ENCODE measurements at regions not wholly inside any gene's neighbourhood (a gene's known extent, or its start where the extent isn't known, plus 50 kb on each side); places are given as distances from the start of the nearest gene placed in this dataset.
A peak's percentile ranks its signal among the peaks of the same experiment; 100 is the strongest.

DNA sequence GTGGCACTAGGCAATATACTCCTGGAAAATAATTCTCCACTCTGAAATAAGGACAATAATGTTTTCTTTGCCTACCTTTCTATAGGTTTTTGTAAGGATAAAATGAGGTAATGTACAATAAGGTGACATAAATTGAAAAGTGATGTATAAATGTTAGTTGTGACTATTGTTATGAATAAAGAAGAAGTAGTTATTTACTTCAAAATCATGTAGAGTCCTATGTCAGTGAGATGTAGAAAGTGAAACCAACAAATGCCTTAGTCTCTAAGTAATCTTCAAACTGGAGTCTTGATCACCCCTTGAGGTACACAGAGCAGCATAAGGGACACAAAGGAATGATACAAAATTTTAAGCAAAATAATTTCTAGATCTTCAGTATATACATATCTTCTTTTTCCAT lies 60.3 kb upstream of the TP63 start (continued):
- TF ChIP-seq JUN (IDR thresholded peaks at IDR 0.05): no peak
- TF ChIP-seq, protein P1, sequence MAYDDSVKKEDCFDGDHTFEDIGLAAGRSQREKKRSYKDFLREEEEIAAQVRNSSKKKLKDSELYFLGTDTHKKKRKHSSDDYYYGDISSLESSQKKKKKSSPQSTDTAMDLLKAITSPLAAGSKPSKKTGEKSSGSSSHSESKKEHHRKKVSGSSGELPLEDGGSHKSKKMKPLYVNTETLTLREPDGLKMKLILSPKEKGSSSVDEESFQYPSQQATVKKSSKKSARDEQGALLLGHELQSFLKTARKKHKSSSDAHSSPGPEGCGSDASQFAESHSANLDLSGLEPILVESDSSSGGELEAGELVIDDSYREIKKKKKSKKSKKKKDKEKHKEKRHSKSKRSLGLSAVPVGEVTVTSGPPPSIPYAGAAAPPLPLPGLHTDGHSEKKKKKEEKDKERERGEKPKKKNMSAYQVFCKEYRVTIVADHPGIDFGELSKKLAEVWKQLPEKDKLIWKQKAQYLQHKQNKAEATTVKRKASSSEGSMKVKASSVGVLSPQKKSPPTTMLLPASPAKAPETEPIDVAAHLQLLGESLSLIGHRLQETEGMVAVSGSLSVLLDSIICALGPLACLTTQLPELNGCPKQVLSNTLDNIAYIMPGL (CRISPR knock-in tag; IDR thresholded peaks at IDR 0.05; ENCODE audit: borderline replicate concordance): no peak

DNA sequence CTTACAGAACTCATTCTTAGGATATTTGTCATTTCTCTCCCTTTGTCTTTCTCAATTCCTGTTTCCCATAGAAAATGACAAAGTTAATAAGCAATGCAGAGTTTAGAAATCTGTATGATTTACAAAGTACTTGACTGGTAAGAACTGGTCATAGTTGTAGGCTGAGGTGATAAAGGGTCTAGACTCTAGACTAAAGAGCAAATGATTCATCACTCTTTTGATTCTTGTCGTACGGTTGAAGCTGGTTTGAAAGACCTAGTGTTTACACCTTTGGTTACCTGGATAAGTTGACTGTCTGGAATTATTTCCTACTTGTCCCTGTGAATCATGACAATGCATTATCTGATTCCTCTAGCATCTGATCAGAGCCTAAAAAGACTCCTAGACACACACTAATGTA lies 58.9 kb upstream of the TP63 start:
- ChIA-PET CTCF (no interaction called here), POLR2A (interaction anchor here (1.2 kb wide), 2 partner anchors 59 to 217 kb away, joined by 4 to 6 read pairs; partner anchors contain the start of gene TP63)
- FAIRE-seq: no peak
- ATAC-seq: peak; percentile 91 to 93
- no peak overlapping the region for H3K4me3 ChIP-seq
- peak overlapping the region; percentile 79 to 81; a peak in 5 of 6 replicates for H3K27ac ChIP-seq
- peak; percentile 5 to 82 for DNase-seq (ENCODE audit: low read depth in 1 of 2, low spot score in 1 of 2)
- H3K4me1 ChIP-seq: peaks cover 26% of the 10 kb centered on the region
- peaks cover 12% of the 10 kb centered on the region; the same call in 1 of the 3 replicates for H3K9me3 ChIP-seq
- H3K4me2 ChIP-seq: peak overlapping the region; percentile 18; the same call in 2 of the 3 replicates
- whole genome bisulfite sequencing (ENCODE audit: missing lambda C conversion rate): 11% methylated on average over 2 of the region's 2 CpGs
- no peak for TF ChIP-seq HOXB13 (CRISPR knock-in tag; IDR thresholded peaks at IDR 0.05; ENCODE audit: low read depth)
- no peak for TF ChIP-seq CBX2 (IDR thresholded peaks at IDR 0.05; ENCODE audit: borderline replicate concordance, low read depth)
- TF ChIP-seq FOSB (CRISPR knock-in tag; IDR thresholded peaks at IDR 0.05): no peak
- no peak for TF ChIP-seq RNF2 (IDR thresholded peaks at IDR 0.05; ENCODE audit: borderline replicate concordance, low read depth)
- TF ChIP-seq, protein P2, sequence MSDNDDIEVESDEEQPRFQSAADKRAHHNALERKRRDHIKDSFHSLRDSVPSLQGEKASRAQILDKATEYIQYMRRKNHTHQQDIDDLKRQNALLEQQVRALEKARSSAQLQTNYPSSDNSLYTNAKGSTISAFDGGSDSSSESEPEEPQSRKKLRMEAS (IDR thresholded peaks at IDR 0.05): 0 out of 2 replicates have a peak, but pooled peaks have one; percentile 13
- TF ChIP-seq NFE2L2 (conservative IDR thresholded peaks at IDR 0.05; ENCODE audit: low read length): peak; percentile 66
- TF ChIP-seq, protein P3, sequence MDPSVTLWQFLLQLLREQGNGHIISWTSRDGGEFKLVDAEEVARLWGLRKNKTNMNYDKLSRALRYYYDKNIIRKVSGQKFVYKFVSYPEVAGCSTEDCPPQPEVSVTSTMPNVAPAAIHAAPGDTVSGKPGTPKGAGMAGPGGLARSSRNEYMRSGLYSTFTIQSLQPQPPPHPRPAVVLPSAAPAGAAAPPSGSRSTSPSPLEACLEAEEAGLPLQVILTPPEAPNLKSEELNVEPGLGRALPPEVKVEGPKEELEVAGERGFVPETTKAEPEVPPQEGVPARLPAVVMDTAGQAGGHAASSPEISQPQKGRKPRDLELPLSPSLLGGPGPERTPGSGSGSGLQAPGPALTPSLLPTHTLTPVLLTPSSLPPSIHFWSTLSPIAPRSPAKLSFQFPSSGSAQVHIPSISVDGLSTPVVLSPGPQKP (IDR thresholded peaks at IDR 0.05; ENCODE audit: low read depth, low read length): no peak
- no peak for TF ChIP-seq NR3C1 (IDR thresholded peaks at IDR 0.05)
- TF ChIP-seq FOSL2 (IDR thresholded peaks at IDR 0.05): peak; percentile 72; the same call in 1 of the 2 replicates
- peak; percentile 64 for TF ChIP-seq FOSL2 (CRISPR knock-in tag; IDR thresholded peaks at IDR 0.05)
- TF ChIP-seq, protein P4, sequence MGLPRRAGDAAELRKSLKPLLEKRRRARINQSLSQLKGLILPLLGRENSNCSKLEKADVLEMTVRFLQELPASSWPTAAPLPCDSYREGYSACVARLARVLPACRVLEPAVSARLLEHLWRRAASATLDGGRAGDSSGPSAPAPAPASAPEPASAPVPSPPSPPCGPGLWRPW (IDR thresholded peaks at IDR 0.05): peak; percentile 43; the same call in 1 of the 2 replicates
- peak; percentile 42 to 61; a peak in 2 of 4 replicates for TF ChIP-seq CEBPB (IDR thresholded peaks at IDR 0.05)
- TF ChIP-seq RARB (CRISPR knock-in tag; IDR thresholded peaks at IDR 0.05): no peak
- no peak for TF ChIP-seq TFCP2L1 (CRISPR knock-in tag; IDR thresholded peaks at IDR 0.05)
- TF ChIP-seq GATA3 (IDR thresholded peaks at IDR 0.05; ENCODE audit: borderline replicate concordance): peak; percentile 72; the same call in 1 of the 2 replicates
- TF ChIP-seq NPAS2 (CRISPR knock-in tag; IDR thresholded peaks at IDR 0.05; ENCODE audit: borderline replicate concordance): no peak
- TF ChIP-seq EP300 (IDR thresholded peaks at IDR 0.05): peak; percentile 64 to 76; a peak in 4 of 5 replicates
- no peak for TF ChIP-seq EHMT2 (IDR thresholded peaks at IDR 0.05; ENCODE audit: low read depth)
- TF ChIP-seq ESRRA (IDR thresholded peaks at IDR 0.05; ENCODE audit: borderline replicate concordance, low read length): no peak
- TF ChIP-seq CBX8 (IDR thresholded peaks at IDR 0.05): no peak
- TF ChIP-seq, protein P5, sequence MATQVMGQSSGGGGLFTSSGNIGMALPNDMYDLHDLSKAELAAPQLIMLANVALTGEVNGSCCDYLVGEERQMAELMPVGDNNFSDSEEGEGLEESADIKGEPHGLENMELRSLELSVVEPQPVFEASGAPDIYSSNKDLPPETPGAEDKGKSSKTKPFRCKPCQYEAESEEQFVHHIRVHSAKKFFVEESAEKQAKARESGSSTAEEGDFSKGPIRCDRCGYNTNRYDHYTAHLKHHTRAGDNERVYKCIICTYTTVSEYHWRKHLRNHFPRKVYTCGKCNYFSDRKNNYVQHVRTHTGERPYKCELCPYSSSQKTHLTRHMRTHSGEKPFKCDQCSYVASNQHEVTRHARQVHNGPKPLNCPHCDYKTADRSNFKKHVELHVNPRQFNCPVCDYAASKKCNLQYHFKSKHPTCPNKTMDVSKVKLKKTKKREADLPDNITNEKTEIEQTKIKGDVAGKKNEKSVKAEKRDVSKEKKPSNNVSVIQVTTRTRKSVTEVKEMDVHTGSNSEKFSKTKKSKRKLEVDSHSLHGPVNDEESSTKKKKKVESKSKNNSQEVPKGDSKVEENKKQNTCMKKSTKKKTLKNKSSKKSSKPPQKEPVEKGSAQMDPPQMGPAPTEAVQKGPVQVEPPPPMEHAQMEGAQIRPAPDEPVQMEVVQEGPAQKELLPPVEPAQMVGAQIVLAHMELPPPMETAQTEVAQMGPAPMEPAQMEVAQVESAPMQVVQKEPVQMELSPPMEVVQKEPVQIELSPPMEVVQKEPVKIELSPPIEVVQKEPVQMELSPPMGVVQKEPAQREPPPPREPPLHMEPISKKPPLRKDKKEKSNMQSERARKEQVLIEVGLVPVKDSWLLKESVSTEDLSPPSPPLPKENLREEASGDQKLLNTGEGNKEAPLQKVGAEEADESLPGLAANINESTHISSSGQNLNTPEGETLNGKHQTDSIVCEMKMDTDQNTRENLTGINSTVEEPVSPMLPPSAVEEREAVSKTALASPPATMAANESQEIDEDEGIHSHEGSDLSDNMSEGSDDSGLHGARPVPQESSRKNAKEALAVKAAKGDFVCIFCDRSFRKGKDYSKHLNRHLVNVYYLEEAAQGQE (IDR thresholded peaks at IDR 0.05): no peak
- no peak for TF ChIP-seq HOXA7 (CRISPR knock-in tag; IDR thresholded peaks at IDR 0.05)
- peak in 1 of 2 experiments; percentile 77; a peak in 2 of 5 replicates for TF ChIP-seq JUN (IDR thresholded peaks at IDR 0.05)
- no peak for TF ChIP-seq SREBF2 (IDR thresholded peaks at IDR 0.05)
- TF ChIP-seq, protein P6, sequence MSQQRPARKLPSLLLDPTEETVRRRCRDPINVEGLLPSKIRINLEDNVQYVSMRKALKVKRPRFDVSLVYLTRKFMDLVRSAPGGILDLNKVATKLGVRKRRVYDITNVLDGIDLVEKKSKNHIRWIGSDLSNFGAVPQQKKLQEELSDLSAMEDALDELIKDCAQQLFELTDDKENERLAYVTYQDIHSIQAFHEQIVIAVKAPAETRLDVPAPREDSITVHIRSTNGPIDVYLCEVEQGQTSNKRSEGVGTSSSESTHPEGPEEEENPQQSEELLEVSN (IDR thresholded peaks at IDR 0.05; ENCODE audit: borderline replicate concordance, low read depth): no peak
- TF ChIP-seq, protein P7, sequence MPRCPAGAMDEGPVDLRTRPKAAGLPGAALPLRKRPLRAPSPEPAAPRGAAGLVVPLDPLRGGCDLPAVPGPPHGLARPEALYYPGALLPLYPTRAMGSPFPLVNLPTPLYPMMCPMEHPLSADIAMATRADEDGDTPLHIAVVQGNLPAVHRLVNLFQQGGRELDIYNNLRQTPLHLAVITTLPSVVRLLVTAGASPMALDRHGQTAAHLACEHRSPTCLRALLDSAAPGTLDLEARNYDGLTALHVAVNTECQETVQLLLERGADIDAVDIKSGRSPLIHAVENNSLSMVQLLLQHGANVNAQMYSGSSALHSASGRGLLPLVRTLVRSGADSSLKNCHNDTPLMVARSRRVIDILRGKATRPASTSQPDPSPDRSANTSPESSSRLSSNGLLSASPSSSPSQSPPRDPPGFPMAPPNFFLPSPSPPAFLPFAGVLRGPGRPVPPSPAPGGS (IDR thresholded peaks at IDR 0.05): peak; percentile 76; the same call in 1 of the 3 replicates
- no peak for TF ChIP-seq TP53 (CRISPR knock-in tag; IDR thresholded peaks at IDR 0.05)
- TF ChIP-seq KDM5A (IDR thresholded peaks at IDR 0.05): no peak
- TF ChIP-seq ZC3H11A (IDR thresholded peaks at IDR 0.05): no peak
- TF ChIP-seq BHLHE40 (IDR thresholded peaks at IDR 0.05; ENCODE audit: low read depth, low read length): no peak
- peak; percentile 96 for TF ChIP-seq MAFK (IDR thresholded peaks at IDR 0.05; ENCODE audit: partially characterized antibody)

Measured in A549 (cell line).